Esophagus muscularis mucosa (tissue), 4 donors: ENCODE measurements at regions not wholly inside any gene's neighbourhood (a gene's known extent, or its start where the extent isn't known, plus 50 kb on each side); places are given as distances from the start of the nearest gene placed in this dataset.

ENCODE experiments used
- DNase-seq: peaks from one replicate; pipeline ENCODE4 v3.0.0-alpha.2; 2017; ENCODE audit errors: extremely low spot score
- H3K27ac ChIP-seq, 4 donors: fragments of 200-600 bp; sonication (generic); replicated peaks in 1 of 4; 1 replicate in 3 of 4; 2 replicates in 1 of 4; pipeline ENCODE4 v1.5.1; 2016 to 2019; ENCODE audit warnings: mild to moderate bottlenecking in 1 of 4
- H3K27me3 ChIP-seq, 4 donors: fragments of 200-600 bp; sonication (generic); one replicate each; pipeline versions ENCODE4 v1.5.1 to v1.6.0; 2016 to 2019
- H3K36me3 ChIP-seq, 4 donors: fragments of 200-600 bp; sonication (generic); one replicate each; pipeline ENCODE4 v1.5.1; 2016 to 2019
- H3K4me1 ChIP-seq, 4 donors: fragments of 200-600 bp; sonication (generic); one replicate each; pipeline ENCODE4 v1.5.1; 2016 to 2019
- H3K4me3 ChIP-seq, 4 donors: fragments of 200-600 bp; sonication (generic); 1 replicate in 2 of 4; 2 replicates in 2 of 4; pipeline ENCODE4 v1.5.1; 2016 to 2019; ENCODE audit warnings: mild to moderate bottlenecking in 4 of 4, moderate library complexity in 1 of 4
- H3K9me3 ChIP-seq, 4 donors: fragments of 200-600 bp; sonication (generic); 1 replicate in 3 of 4; 2 replicates in 1 of 4; pipeline ENCODE4 v1.5.1; 2016 to 2019
- EP300 ChIP-seq: sonication (generic); formaldehyde crosslinking; IDR thresholded peaks from one replicate; pipeline ENCODE4 v1.6.1; 2017; ENCODE audit warnings: antibody characterized with exemption
- POLR2A ChIP-seq: fragments of 450-650 bp; IDR thresholded peaks from one replicate; pipeline ENCODE4 v1.6.1; 2017; ENCODE audit warnings: antibody characterized with exemption, moderate library complexity, mild to moderate bottlenecking, low read depth
- POLR2AphosphoS5 ChIP-seq, 2 donors: sonication (generic); formaldehyde crosslinking; IDR thresholded peaks; one replicate each; pipeline ENCODE4 v1.6.1; 2017; ENCODE audit warnings: antibody characterized with exemption in 2 of 2
- WGBS: methylation state at CpG from one replicate; pipeline ENCODE4 v1.1.5; 2018; 5-methylcytosine and 5-hydroxymethylcytosine counted together
- intact Hi-C: fragments of 100-400 bp; cut with DNase I; formaldehyde crosslinking; loops from one replicate; pipeline ENCODE4 v1.15.1; 2023
- TF ChIP-seq, protein P1 (sequence below), 3 experiments: fragments of 200-600 bp in 2 of 3; fragments of 450-650 bp in 1 of 3; sonication (generic) in 2 of 3; IDR thresholded peaks; one replicate each; pipeline ENCODE4 v1.5.1; 2017 to 2019; ENCODE audit warnings: antibody characterized with exemption in 3 of 3, mild to moderate bottlenecking in 2 of 3, moderate library complexity in 1 of 3

DNA sequence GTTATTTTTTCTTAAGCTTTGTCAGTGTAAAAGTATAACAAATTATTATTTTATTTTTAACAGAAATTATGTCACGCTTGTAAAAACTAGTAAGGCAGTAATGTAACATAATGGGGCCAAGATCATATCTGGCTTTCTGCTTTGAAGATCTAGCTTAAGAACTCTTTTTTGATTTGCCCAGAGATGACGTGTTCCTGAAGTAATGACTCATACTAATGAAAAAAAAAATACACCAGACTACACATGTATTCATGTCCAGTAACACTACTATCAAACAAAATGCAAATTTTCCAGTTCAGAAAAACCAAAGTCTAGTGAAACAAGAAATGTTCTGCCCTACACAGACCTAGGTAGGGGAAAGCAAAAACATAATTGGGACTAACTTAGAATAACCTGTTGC is 432.2 kb upstream of the ATXN7L3B start:
- Histone ChIP-seq H3K36me3 (no peaks in the 10 kb centered on the region), H3K9me3 (no peaks in the 10 kb centered on the region), H3K4me1 (no peaks in the 10 kb centered on the region), H3K27ac (no peak overlapping the region), H3K27me3 (no peaks in the 10 kb centered on the region), H3K4me3 (no peak overlapping the region)
- no peak for TF ChIP-seq POLR2A
- TF ChIP-seq, protein P1, sequence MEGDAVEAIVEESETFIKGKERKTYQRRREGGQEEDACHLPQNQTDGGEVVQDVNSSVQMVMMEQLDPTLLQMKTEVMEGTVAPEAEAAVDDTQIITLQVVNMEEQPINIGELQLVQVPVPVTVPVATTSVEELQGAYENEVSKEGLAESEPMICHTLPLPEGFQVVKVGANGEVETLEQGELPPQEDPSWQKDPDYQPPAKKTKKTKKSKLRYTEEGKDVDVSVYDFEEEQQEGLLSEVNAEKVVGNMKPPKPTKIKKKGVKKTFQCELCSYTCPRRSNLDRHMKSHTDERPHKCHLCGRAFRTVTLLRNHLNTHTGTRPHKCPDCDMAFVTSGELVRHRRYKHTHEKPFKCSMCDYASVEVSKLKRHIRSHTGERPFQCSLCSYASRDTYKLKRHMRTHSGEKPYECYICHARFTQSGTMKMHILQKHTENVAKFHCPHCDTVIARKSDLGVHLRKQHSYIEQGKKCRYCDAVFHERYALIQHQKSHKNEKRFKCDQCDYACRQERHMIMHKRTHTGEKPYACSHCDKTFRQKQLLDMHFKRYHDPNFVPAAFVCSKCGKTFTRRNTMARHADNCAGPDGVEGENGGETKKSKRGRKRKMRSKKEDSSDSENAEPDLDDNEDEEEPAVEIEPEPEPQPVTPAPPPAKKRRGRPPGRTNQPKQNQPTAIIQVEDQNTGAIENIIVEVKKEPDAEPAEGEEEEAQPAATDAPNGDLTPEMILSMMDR (IDR thresholded peaks at IDR 0.05): no peak
- no peak for TF ChIP-seq EP300
- TF ChIP-seq POLR2AphosphoS5 (IDR thresholded peaks at IDR 0.05): no peak
- intact Hi-C loops: no loop called here
- WGBS: 60% methylated on average over 2 of the region's 2 CpGs
- DNase-seq: no peak

DNA sequence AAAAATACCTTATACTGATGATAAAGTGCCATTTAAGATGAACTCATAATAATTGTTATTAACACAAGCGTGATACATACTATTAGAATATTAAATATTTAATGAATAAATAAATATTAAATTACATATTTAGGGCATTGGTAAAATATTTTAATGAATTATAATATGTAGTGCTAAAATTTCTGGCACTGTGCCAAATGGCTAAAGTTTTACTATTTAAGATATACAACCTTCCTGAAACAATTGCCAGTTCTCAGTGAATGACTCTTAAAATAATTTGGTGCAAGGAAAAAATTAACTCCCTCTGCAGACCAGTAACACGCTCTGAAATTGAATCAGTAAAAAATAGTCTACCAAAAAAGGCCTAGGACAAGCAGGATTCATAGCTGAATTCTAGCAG is 428.9 kb upstream of the ATXN7L3B start:
- no peak for DNase-seq
- no peaks in the 10 kb centered on the region for H3K9me3 ChIP-seq
- no peak overlapping the region for H3K27ac ChIP-seq
- H3K4me3 ChIP-seq: no peak overlapping the region
- no peaks in the 10 kb centered on the region for H3K4me1 ChIP-seq
- WGBS: 88% methylated on average over 2 of the region's 2 CpGs
- no peaks in the 10 kb centered on the region for H3K36me3 ChIP-seq
- no peaks in the 10 kb centered on the region for H3K27me3 ChIP-seq
- intact Hi-C loops: no loop called here
- TF ChIP-seq EP300: no peak
- TF ChIP-seq, protein P1 (IDR thresholded peaks at IDR 0.05): no peak

DNA sequence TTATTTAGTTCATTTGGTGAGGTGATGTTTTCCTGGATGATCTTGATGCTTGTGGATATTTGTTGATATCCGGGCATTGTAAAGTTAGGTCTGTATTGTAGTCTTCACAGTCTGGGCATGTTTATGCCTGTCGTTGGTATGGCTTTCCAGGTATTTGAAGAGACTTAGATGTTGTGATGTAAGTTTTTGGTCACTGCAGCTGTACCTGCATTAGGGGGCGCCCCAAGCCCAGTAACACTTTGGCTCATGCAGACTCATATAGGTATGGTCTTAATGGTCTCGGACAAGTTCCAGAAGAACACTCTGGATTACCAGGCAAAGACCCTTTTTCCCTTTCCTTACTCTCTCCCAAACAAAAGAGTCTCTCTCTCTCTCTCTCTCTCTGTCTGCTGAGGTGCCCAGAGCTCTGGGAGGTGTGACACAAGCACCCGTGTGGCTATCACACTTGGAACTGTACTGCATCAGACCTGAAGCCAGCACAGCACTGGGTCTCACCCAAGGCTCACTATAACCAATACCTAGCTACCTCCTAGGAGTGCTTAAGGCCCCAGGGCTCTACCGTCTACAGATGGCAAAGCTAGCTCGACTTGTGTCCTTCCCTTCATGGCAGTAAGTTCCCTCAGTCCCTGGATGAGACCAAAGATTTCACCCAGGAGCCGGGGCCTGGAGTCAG is 425.8 kb upstream of the ATXN7L3B start:
- Histone ChIP-seq H3K27ac (no peak overlapping the region), H3K27me3 (no peaks in the 10 kb centered on the region), H3K36me3 (no peaks in the 10 kb centered on the region), H3K4me1 (no peaks in the 10 kb centered on the region), H3K9me3 (no peaks in the 10 kb centered on the region), H3K4me3 (no peak overlapping the region)
- no peak for DNase-seq
- TF ChIP-seq POLR2A (no peak), EP300 (no peak)
- intact Hi-C loops: no loop called here
- 70% methylated on average over 8 of the region's 8 CpGs for WGBS

DNA sequence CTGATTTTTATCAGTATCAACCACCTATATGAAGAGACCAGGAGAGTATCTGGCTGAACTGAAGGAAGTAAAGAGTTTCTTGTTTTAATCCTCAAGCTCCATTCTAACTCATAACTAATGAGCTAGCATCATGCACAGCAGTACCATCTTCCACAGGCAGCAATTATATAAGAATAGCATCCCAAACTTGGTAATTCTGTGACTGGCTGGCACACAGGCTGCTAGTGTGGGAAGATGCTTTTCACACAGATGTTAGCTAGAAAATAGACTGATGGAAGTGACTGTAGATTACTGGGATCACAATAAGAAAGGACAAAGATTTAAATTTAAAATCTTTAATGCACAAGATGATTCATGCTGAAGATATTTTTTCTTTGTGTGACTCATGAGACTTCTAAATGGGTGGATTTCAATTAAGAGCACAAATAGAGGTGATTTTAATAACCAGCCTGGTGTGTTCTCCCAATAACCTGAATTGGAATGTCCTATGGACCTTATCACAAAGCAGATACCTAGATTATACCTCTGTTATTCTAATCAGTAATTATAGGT is 417.7 kb upstream of the ATXN7L3B start:
- Histone ChIP-seq H3K27me3 (no peaks in the 10 kb centered on the region), H3K36me3 (no peaks in the 10 kb centered on the region), H3K9me3 (no peaks in the 10 kb centered on the region), H3K4me1 (no peaks in the 10 kb centered on the region), H3K4me3 (no peak overlapping the region), H3K27ac (no peak overlapping the region)
- DNase-seq: no peak
- TF ChIP-seq POLR2A (no peak), POLR2AphosphoS5 (IDR thresholded peaks at IDR 0.05) (no peak), EP300 (no peak)
- TF ChIP-seq, protein P1 (IDR thresholded peaks at IDR 0.05): no peak
- intact Hi-C loops: no loop called here

DNA sequence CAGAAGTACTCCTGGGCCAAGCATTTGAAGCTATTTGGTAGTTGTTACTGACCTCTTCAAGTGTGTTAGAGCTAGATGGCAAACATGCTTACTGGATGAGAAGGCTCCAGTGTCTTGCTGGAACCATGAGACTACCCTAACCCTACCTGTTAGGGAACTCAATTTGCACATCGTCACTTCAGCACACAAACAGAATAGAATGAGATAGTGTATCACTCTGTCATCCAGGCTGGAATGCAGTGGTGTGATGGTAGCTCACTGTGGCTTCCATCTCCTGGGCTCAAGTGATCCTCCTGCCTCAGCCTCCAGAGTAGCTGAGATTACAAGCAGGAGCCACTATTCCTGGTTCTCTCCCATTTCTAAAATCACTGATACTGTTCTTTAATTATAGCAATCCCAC is 417.0 kb upstream of the ATXN7L3B start:
- WGBS: 70% methylated on average over 1 of the region's 1 CpG
- Histone ChIP-seq H3K4me3 (no peak overlapping the region), H3K27ac (no peak overlapping the region), H3K27me3 (no peaks in the 10 kb centered on the region), H3K9me3 (no peaks in the 10 kb centered on the region), H3K4me1 (no peaks in the 10 kb centered on the region), H3K36me3 (no peaks in the 10 kb centered on the region)
- intact Hi-C loops: no loop called here
- no peak for TF ChIP-seq POLR2A
- no peak for DNase-seq

DNA sequence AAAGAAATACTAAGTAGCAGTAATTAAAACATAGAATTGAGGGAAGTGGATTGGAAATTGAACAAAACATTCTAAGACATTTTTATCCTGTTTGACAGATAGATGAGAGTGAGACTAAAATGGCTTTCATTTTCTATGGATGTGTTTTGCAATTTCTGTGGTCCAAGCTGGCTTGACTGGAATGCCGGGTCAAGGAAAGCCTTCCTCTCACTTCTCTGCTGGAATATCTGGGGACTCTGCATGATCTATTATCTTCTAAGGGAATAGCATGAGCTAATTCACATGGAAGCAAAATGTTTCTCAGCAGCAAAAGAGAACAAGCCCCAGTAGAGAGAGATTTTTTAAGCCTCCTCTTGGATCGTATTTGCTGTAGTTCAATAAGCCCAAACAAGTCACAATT is 407.9 kb upstream of the ATXN7L3B start:
- no peak for DNase-seq
- intact Hi-C loops: no loop called here
- 74% methylated on average over 2 of the region's 2 CpGs for WGBS
- Histone ChIP-seq H3K27ac (no peak overlapping the region), H3K27me3 (no peaks in the 10 kb centered on the region), H3K4me1 (no peaks in the 10 kb centered on the region), H3K36me3 (no peaks in the 10 kb centered on the region), H3K4me3 (no peak overlapping the region), H3K9me3 (no peaks in the 10 kb centered on the region)
- TF ChIP-seq, protein P1 (IDR thresholded peaks at IDR 0.05): no peak
- TF ChIP-seq EP300: no peak
- no peak for TF ChIP-seq POLR2AphosphoS5 (IDR thresholded peaks at IDR 0.05)
- no peak for TF ChIP-seq POLR2A
